SK-N-SH (cell line): ENCODE measurements at regions not wholly inside any gene's neighbourhood (a gene's known extent, or its start where the extent isn't known, plus 50 kb on each side); places are given as distances from the start of the nearest gene placed in this dataset.

Source experiments
- CTCF ChIA-PET: fragments of 300-600, 350-600 bp; formaldehyde crosslinking; extraction: SDS; loops from one replicate; lab custom pipeline; 2021; lab: Yijun Ruan, JAX
- POLR2A ChIA-PET: fragments of 350-600 bp; sonication (Branson Sonifier 250); formaldehyde crosslinking; extraction: SDS; loops from one replicate; lab custom pipeline; 2020; ENCODE audit warnings: antibody characterized with exemption, inconsistent platforms; lab: Yijun Ruan, JAX
- DNase-seq: peaks from one replicate; pipeline ENCODE4 v3.0.0; 2012
- H2AFZ ChIP-seq: fragments of 200-600 bp; sonication (generic); 2 replicates; pipeline ENCODE4 v1.8.1; 2016; ENCODE audit warnings: antibody characterized with exemption, mild to moderate bottlenecking, low read depth
- H3F3A ChIP-seq: fragments of 200-600 bp; sonication (generic); replicated peaks from 2 replicates; pipeline ENCODE3; 2016; ENCODE audit warnings: antibody characterized with exemption, mild to moderate bottlenecking; ENCODE audit not compliant: insufficient read depth
- H3K27ac ChIP-seq, 2 experiments: fragments of 200-500 bp in 1 of 2; fragments of 200-600 bp in 1 of 2; sonication (Bioruptor generic) in 1 of 2; sonication (generic), shearing (Covaris generic) in 1 of 2; 2 replicates each; pipeline versions ENCODE4 v1.5.1 to v1.6.1; 2014 to 2016; ENCODE audit warnings: low read depth in 2 of 2, inconsistent platforms in 1 of 2, low read length in 1 of 2, mild to moderate bottlenecking in 1 of 2, mixed read lengths in 1 of 2
- H3K27me3 ChIP-seq: fragments of 200-600 bp; sonication (generic), shearing (Covaris generic); 2 replicates; pipeline ENCODE4 v1.6.1; 2016; ENCODE audit warnings: mixed run types; ENCODE audit not compliant: insufficient read depth
- H3K36me3 ChIP-seq, 2 experiments: fragments of 200-500 bp in 1 of 2; fragments of 200-600 bp in 1 of 2; sonication (Bioruptor generic) in 1 of 2; sonication (generic) in 1 of 2; replicated peaks in 1 of 2; 2 replicates each; pipeline versions ENCODE3 to v1.5.1; 2014 to 2016; ENCODE audit warnings: low read length in 1 of 2, mild to moderate bottlenecking in 1 of 2; ENCODE audit not compliant: insufficient read depth in 2 of 2, control insufficient read depth in 1 of 2
- H3K4me1 ChIP-seq, 2 experiments: fragments of 200-500 bp in 1 of 2; fragments of 200-600 bp in 1 of 2; sonication (Bioruptor generic) in 1 of 2; sonication (generic), shearing (Covaris generic) in 1 of 2; 2 replicates each; pipeline versions ENCODE4 v1.5.1 to v1.6.1; 2014 to 2016; ENCODE audit warnings: low read depth in 1 of 2, low read length in 1 of 2, mixed run types in 1 of 2; ENCODE audit not compliant: insufficient read depth in 2 of 2, control insufficient read depth in 1 of 2
- H3K4me2 ChIP-seq: fragments of 200-600 bp; sonication (generic), shearing (Covaris generic); 2 replicates; pipeline ENCODE4 v1.6.1; 2017; ENCODE audit warnings: mixed run types
- H3K4me3 ChIP-seq, 2 experiments: fragments of 200-500 bp in 1 of 2; fragments of 200-600 bp in 1 of 2; sonication (Bioruptor generic) in 1 of 2; sonication (generic), shearing (Covaris generic) in 1 of 2; 2 replicates each; pipeline versions ENCODE4 v1.5.1 to v1.8.1; 2014 to 2016; ENCODE audit warnings: low read depth in 2 of 2, inconsistent platforms in 1 of 2, low read length in 1 of 2, mild to moderate bottlenecking in 1 of 2, mixed read lengths in 1 of 2, moderate library complexity in 1 of 2
- H3K79me2 ChIP-seq: fragments of 200-600 bp; sonication (generic); 2 replicates; pipeline ENCODE4 v1.8.1; 2017; ENCODE audit warnings: mild to moderate bottlenecking; ENCODE audit not compliant: insufficient read depth
- H3K9ac ChIP-seq: fragments of 200-600 bp; sonication (generic); 2 replicates; pipeline ENCODE4 v1.6.1; 2017; ENCODE audit warnings: mixed run types
- H3K9me2 ChIP-seq: fragments of 200-600 bp; sonication (generic); 2 replicates; pipeline ENCODE4 v1.6.1; 2017; ENCODE audit warnings: mixed run types
- H3K9me3 ChIP-seq: fragments of 200-600 bp; sonication (generic); 2 replicates; pipeline ENCODE4 v1.6.1; 2017; ENCODE audit warnings: mixed run types, mild to moderate bottlenecking, moderate library complexity
- H4K20me1 ChIP-seq: fragments of 200-600 bp; sonication (generic); 2 replicates; pipeline ENCODE4 v1.6.1; 2017; ENCODE audit warnings: mild to moderate bottlenecking, mixed run types; ENCODE audit not compliant: insufficient read depth
- CHD2 ChIP-seq: fragments of 150-350 bp; IDR thresholded peaks from 2 replicates; pipeline ENCODE4 v1.6.1; 2018; ENCODE audit warnings: low read length; ENCODE audit not compliant: partially characterized antibody
- ELF1 ChIP-seq: IDR thresholded peaks from 2 replicates; pipeline ENCODE4 v1.4.0; 2012
- EP300 ChIP-seq, 2 experiments: IDR thresholded peaks; 2 replicates each; pipeline versions ENCODE4 v1.4.0 to v1.6.1; 2012; ENCODE audit warnings: borderline replicate concordance in 1 of 2, low read depth in 1 of 2, low read length in 1 of 2
- EZH2phosphoT487 ChIP-seq: fragments of 200-600 bp; sonication (generic); IDR thresholded peaks from 2 replicates; pipeline ENCODE4 v1.6.1; 2017; ENCODE audit warnings: low read depth, mixed run types, mild to moderate bottlenecking, antibody characterized with exemption, moderate library complexity, borderline replicate concordance
- FOSL2 ChIP-seq: IDR thresholded peaks from 2 replicates; pipeline ENCODE4 v1.4.0; 2012; ENCODE audit warnings: low read depth, mild to moderate bottlenecking, moderate library complexity, borderline replicate concordance
- FOXJ3 ChIP-seq: sonication (generic); formaldehyde crosslinking; IDR thresholded peaks from 2 replicates; pipeline ENCODE4 v1.5.1; 2020; ENCODE audit warnings: mild to moderate bottlenecking, missing genetic modification reagents
- GABPA ChIP-seq: IDR thresholded peaks from 2 replicates; pipeline ENCODE4 v1.4.0; 2012; ENCODE audit warnings: low read depth, mild to moderate bottlenecking
- MEF2A ChIP-seq: IDR thresholded peaks from 2 replicates; pipeline ENCODE4 v1.4.0; 2012; ENCODE audit warnings: low read depth, borderline replicate concordance
- MXI1 ChIP-seq: IDR thresholded peaks from 2 replicates; pipeline ENCODE4 v1.6.1; 2012; ENCODE audit warnings: mild to moderate bottlenecking, low read depth, low read length, improper control_type of control experiment
- NFIC ChIP-seq: IDR thresholded peaks from 2 replicates; pipeline ENCODE4 v1.4.0; 2012; ENCODE audit warnings: borderline replicate concordance
- NRF1 ChIP-seq: IDR thresholded peaks from 2 replicates; pipeline ENCODE4 v1.6.1; 2012; ENCODE audit warnings: low read depth, mild to moderate bottlenecking, low read length
- POLR2AphosphoS5 ChIP-seq: IDR thresholded peaks from 2 replicates; pipeline ENCODE4 v1.6.1; 2012; ENCODE audit warnings: low read depth, low read length
- RAD21 ChIP-seq: IDR thresholded peaks from 2 replicates; pipeline ENCODE4 v1.6.1; 2012; ENCODE audit warnings: mild to moderate bottlenecking, low read length
- RXRA ChIP-seq: IDR thresholded peaks from 2 replicates; pipeline ENCODE4 v1.4.0; 2012; ENCODE audit warnings: low read depth, mild to moderate bottlenecking, borderline replicate concordance
- SIN3A ChIP-seq: IDR thresholded peaks from 2 replicates; pipeline ENCODE4 v1.6.1; 2012; ENCODE audit warnings: low read depth, mild to moderate bottlenecking, low read length, moderate library complexity, borderline replicate concordance
- TAF1 ChIP-seq: IDR thresholded peaks from 2 replicates; pipeline ENCODE4 v1.6.1; 2012; ENCODE audit warnings: low read depth, mild to moderate bottlenecking, low read length, moderate library complexity, borderline replicate concordance
- TCF12 ChIP-seq: IDR thresholded peaks from 2 replicates; pipeline ENCODE4 v1.4.0; 2012
- WGBS: methylation state at CpG from one replicate; pipeline ENCODE4 v1.1.6; 2017; ENCODE audit warnings: low lambda C conversion rate; 5-methylcytosine and 5-hydroxymethylcytosine counted together
- TF ChIP-seq, protein P1 (sequence below): IDR thresholded peaks from 2 replicates; pipeline ENCODE4 v1.6.1; 2012; ENCODE audit warnings: mild to moderate bottlenecking, low read depth, low read length, moderate library complexity
- TF ChIP-seq, protein P2 (sequence below): fragments of 150-350 bp; IDR thresholded peaks from 2 replicates; pipeline ENCODE4 v1.6.1; 2016; ENCODE audit warnings: mild to moderate bottlenecking, low read depth, low read length

DNA sequence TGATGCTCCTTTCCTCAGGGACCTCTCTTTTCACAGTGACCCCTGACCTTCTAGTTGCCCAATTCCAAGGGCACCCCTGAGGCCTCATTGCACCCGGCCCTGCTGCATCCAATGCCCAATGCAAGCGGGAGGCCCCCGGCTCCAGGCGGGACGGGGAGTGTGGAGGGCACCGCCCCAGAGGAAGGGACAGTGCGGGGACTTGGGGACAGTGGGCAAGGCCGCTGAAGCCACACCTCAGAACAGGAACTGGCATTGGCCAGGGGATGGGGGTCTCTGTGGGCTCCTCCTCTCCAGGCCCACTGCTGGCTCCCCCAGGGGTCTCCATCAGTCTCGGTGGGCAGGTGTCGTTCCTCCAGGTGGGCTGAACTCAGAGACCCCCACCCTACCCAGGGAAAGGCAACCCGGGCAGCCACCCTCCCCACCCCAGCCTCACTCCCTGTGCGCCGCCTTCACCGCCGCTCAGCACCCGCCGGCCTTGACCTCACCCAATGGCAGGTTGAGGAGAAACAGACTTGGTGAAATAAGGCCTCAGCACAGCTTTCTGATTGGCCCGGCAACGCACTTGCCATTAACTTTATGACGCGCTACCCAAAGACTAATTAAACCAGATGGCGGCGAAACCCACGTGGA lies 1312.0 kb downstream of the BRD1 start:
- Histone ChIP-seq H3K79me2 (no peaks in the 10 kb centered on the region), H3K36me3 (no peaks in the 10 kb centered on the region), H2AFZ (no peak overlapping the region), H3K9ac (no peak overlapping the region), H3F3A (no peaks in the 10 kb centered on the region), H3K4me3 (no peak overlapping the region), H3K9me2 (no peaks in the 10 kb centered on the region), H3K27me3 (no peaks in the 10 kb centered on the region), H3K4me1 (no peaks in the 10 kb centered on the region), H3K4me2 (no peak overlapping the region), H3K27ac (no peak overlapping the region)
- 46% methylated on average over 20 of the region's 24 CpGs for WGBS
- ChIA-PET POLR2A (no interaction called here), CTCF (no interaction called here)
- DNase-seq = no peak
- TF ChIP-seq CHD2 (no peak), TAF1 (no peak), FOSL2 (no peak), POLR2AphosphoS5 (no peak), FOXJ3 (no peak), MXI1 (no peak), NFIC (no peak), EZH2phosphoT487 (no peak), MEF2A (no peak), EP300 (IDR thresholded peaks at IDR 0.05; ENCODE audit: borderline replicate concordance in 1 of 2, low read depth in 1 of 2, low read length in 1 of 2) (no peak), ELF1 (no peak), NRF1 (no peak), TCF12 (no peak), RAD21 (no peak), RXRA (no peak), GABPA (no peak), SIN3A (no peak)
- TF ChIP-seq, protein P1, sequence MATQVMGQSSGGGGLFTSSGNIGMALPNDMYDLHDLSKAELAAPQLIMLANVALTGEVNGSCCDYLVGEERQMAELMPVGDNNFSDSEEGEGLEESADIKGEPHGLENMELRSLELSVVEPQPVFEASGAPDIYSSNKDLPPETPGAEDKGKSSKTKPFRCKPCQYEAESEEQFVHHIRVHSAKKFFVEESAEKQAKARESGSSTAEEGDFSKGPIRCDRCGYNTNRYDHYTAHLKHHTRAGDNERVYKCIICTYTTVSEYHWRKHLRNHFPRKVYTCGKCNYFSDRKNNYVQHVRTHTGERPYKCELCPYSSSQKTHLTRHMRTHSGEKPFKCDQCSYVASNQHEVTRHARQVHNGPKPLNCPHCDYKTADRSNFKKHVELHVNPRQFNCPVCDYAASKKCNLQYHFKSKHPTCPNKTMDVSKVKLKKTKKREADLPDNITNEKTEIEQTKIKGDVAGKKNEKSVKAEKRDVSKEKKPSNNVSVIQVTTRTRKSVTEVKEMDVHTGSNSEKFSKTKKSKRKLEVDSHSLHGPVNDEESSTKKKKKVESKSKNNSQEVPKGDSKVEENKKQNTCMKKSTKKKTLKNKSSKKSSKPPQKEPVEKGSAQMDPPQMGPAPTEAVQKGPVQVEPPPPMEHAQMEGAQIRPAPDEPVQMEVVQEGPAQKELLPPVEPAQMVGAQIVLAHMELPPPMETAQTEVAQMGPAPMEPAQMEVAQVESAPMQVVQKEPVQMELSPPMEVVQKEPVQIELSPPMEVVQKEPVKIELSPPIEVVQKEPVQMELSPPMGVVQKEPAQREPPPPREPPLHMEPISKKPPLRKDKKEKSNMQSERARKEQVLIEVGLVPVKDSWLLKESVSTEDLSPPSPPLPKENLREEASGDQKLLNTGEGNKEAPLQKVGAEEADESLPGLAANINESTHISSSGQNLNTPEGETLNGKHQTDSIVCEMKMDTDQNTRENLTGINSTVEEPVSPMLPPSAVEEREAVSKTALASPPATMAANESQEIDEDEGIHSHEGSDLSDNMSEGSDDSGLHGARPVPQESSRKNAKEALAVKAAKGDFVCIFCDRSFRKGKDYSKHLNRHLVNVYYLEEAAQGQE = no peak
- TF ChIP-seq, protein P2, sequence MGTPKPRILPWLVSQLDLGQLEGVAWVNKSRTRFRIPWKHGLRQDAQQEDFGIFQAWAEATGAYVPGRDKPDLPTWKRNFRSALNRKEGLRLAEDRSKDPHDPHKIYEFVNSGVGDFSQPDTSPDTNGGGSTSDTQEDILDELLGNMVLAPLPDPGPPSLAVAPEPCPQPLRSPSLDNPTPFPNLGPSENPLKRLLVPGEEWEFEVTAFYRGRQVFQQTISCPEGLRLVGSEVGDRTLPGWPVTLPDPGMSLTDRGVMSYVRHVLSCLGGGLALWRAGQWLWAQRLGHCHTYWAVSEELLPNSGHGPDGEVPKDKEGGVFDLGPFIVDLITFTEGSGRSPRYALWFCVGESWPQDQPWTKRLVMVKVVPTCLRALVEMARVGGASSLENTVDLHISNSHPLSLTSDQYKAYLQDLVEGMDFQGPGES = no peak
- TF ChIP-seq, all 33 proteins: peak for 0
- Histone ChIP-seq H3K9me3 (no peaks in the 10 kb centered on the region), H4K20me1 (no peaks in the 10 kb centered on the region)
